ENCODE measurements at regions not wholly inside any gene's neighbourhood (a gene's known extent, or its start where the extent isn't known, plus 50 kb on each side); places are given as distances from the start of the nearest gene placed in this dataset.

- no peak for DNase-seq (ENCODE audit: extremely low read depth, insufficient read length)
Measured at GRCh38 chr13:80082396-80083080, 258.4 kb downstream of the SPRY2 start.

DNA sequence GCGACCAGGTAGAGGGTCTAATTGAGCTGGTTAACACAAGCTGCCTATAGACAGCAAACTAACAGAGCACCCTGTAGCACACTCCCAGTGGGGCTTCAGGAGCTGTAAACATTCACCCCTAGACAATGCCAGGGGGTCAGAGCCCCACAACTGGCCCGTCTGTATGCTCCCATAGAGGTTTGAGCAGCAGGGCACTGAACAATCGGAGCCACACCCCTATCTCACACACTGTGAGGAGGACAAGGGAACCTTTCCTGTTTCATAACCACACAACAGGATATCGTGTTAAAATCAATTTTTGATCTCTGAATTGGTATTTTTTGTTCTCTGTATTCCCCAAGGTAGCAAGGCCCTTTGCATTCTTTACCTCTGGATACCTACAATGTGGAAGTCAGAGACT, 266.1 kb downstream of the SPRY2 start:
- no peak for DNase-seq (ENCODE audit: extremely low read depth, insufficient read length)
- no peaks in the 10 kb centered on the region for H3K36me3 ChIP-seq (ENCODE audit: control insufficient read depth, insufficient read depth, low read length)
- no peaks in the 10 kb centered on the region for H3K27me3 ChIP-seq (replicated peaks; ENCODE audit: control insufficient read depth, insufficient read depth, low read length)
- no peak overlapping the region for H3K4me3 ChIP-seq (replicated peaks; ENCODE audit: low read depth, low read length)
- TF ChIP-seq CTCF (IDR thresholded peaks at IDR 0.05; ENCODE audit: insufficient read depth, low read length, poor library complexity, severe bottlenecking) = no peak

More at GRCh38 chr13:80082396-80083080, 258.4 kb downstream of the SPRY2 start:
- no peak for TF ChIP-seq CTCF (IDR thresholded peaks at IDR 0.05; ENCODE audit: insufficient read depth, low read length, poor library complexity, severe bottlenecking)
- Histone ChIP-seq H3K4me3 (replicated peaks; ENCODE audit: low read depth, low read length) (no peak overlapping the region), H3K36me3 (ENCODE audit: control insufficient read depth, insufficient read depth, low read length) (no peaks in the 10 kb centered on the region), H3K27me3 (replicated peaks; ENCODE audit: control insufficient read depth, insufficient read depth, low read length) (no peaks in the 10 kb centered on the region)

- TF ChIP-seq CTCF (IDR thresholded peaks at IDR 0.05; ENCODE audit: insufficient read depth, low read length, poor library complexity, severe bottlenecking) = no peak
- Histone ChIP-seq H3K36me3 (ENCODE audit: control insufficient read depth, insufficient read depth, low read length) (no peaks in the 10 kb centered on the region), H3K27me3 (replicated peaks; ENCODE audit: control insufficient read depth, insufficient read depth, low read length) (no peaks in the 10 kb centered on the region), H3K4me3 (replicated peaks; ENCODE audit: low read depth, low read length) (no peak overlapping the region)
- no peak for DNase-seq (ENCODE audit: extremely low read depth, insufficient read length)
Measured at GRCh38 chr13:80074143-80074752, 266.7 kb downstream of the SPRY2 start.

GRCh38 chr13:80072231-80072630, 268.7 kb downstream of the SPRY2 start:
- H3K27me3 ChIP-seq (replicated peaks; ENCODE audit: control insufficient read depth, insufficient read depth, low read length) = no peaks in the 10 kb centered on the region
- H3K36me3 ChIP-seq (ENCODE audit: control insufficient read depth, insufficient read depth, low read length) = no peaks in the 10 kb centered on the region
- DNase-seq (ENCODE audit: extremely low read depth, insufficient read length) = no peak
- no peak overlapping the region for H3K4me3 ChIP-seq (replicated peaks; ENCODE audit: low read depth, low read length)
- no peak for TF ChIP-seq CTCF (IDR thresholded peaks at IDR 0.05; ENCODE audit: insufficient read depth, low read length, poor library complexity, severe bottlenecking)

GRCh38 chr13:80070024-80070703, 270.8 kb downstream of the SPRY2 start:
- Histone ChIP-seq H3K36me3 (ENCODE audit: control insufficient read depth, insufficient read depth, low read length) (no peaks in the 10 kb centered on the region), H3K4me3 (replicated peaks; ENCODE audit: low read depth, low read length) (no peak overlapping the region), H3K27me3 (replicated peaks; ENCODE audit: control insufficient read depth, insufficient read depth, low read length) (no peaks in the 10 kb centered on the region)
- DNase-seq (ENCODE audit: extremely low read depth, insufficient read length) = no peak
- TF ChIP-seq CTCF (IDR thresholded peaks at IDR 0.05; ENCODE audit: insufficient read depth, low read length, poor library complexity, severe bottlenecking) = no peak
